ENCODE measurements at regions not wholly inside any gene's neighbourhood (a gene's known extent, or its start where the extent isn't known, plus 50 kb on each side); places are given as distances from the start of the nearest gene placed in this dataset.

GRCh38 chr20:10774357-10774943, 100.7 kb upstream of the JAG1 start:
- no peak for TF ChIP-seq CTCF (conservative IDR thresholded peaks at IDR 0.05)
- TF ChIP-seq EZH2 (IDR thresholded peaks at IDR 0.05; ENCODE audit: low read depth), result no peak
